NCI-H748 (cell line): ENCODE measurements at regions not wholly inside any gene's neighbourhood (a gene's known extent, or its start where the extent isn't known, plus 50 kb on each side); places are given as distances from the start of the nearest gene placed in this dataset.
"Not testable (repeated sequence)": the region's sequence is repeated elsewhere in the genome, so short reads cannot be mapped to it uniquely, and the experiment has no call there.

Experiments used
- DNase-seq: peaks from one replicate; lab custom pipeline; 2025; ENCODE audit not compliant: unreplicated experiment; lab: John Stamatoyannopoulos, UW

DNA sequence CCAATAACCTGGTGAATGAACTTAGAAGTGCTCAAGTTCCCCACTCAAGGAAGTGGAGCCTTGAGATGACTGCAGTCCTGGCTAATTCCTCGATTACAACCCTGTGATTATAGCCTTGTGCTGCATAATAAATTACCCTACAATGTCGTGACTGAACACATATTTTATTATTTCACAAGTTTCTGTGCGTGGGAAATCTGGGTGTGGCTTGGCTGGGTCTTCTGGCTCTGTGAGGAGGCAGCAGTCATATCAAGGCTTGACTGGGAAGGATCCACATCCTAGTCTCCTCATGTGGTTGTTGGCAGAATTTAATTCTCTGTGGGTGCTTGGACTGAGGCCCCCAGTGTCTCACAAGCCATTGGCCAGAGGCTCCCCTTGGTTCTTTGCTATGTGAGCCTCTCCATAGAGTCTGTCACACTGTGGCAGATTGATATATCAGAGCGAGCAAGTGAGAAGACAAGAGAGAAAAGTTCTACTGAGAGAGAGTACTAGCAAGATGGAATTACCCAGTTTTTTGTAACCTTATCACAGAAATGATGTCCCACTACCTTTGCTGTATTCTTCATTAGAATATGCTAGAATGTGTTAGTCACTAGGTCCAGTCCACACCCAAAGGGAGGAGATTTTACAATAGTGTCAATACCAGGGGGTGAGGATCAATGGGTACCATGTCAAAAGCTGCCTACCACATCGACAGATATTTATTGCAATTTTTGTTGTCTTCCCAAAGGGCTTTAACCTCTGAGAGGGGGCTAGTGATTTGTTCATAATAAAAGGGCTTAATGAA, 102.8 kb upstream of the TBC1D5 start:
- DNase-seq: no peak

DNA sequence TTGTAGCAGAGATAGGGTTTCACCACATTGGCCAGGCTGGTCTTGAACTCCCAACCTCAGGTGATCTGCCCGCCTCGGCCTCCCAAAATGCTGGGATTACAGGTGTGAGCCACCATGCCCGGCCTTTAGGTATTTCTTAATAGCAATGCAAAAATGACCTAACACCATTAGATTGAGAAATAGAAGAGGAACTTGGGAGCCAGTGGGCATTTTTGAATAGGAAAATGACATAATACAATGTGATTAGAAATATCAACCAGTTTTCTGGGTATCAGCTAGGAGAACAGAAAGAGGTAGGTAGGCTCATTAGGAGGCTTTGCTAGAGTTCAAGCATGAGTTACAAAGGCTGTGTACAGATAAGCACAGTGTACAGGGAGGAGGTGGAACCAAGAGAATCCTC, 101.8 kb upstream of the TBC1D5 start:
- DNase-seq: no peak

DNA sequence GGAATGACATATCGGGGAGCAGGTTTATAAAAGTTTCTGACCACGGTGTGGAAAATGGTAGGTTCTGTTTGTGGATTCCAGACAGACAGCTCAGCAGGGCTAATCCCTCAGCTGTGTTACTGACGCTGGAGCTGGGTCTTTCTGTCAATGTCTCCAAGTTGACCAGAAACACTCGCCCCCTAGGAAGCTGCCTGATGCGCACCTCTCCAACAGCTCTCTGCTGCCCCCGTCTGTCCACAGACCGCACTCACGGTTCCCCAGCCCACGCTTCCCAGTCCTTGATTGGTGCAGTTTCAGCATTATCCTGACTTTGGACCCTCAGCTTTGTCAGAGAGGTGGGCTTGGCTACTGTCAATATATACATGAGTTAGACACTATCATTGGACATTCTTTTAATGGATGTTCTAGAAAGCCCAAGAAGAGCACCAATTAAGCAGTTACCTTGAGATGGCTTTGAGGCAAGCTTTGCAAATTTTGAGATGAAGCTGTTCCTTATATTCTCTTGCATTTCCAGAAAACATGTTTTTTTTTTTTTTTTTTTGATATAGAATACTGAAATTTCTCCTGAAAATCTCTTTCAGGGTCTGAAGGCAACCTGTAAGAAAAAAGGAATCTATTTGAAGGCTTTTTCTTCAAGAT, 98.9 kb upstream of the TBC1D5 start:
- peak; percentile 66 for DNase-seq

DNA sequence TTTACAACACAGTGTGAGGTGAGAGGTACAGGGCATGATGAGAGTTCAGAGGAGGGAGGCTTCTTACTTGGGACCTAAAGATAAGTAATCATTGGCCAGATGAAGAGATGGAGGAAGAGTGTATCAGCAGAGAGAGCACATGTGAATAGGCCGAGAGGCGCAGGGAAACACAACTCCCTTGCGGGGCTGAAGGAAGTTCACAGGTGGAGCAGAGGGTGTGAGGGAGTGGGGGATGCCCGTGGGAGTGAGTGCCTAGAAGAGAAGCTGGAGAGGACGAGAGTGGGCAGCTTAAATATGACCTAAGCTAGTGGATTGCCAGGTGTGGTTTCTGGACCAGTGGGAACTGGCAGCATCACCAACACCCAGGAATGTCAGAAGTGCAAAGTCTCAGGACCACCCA, 98.2 kb upstream of the TBC1D5 start:
- no peak for DNase-seq

DNA sequence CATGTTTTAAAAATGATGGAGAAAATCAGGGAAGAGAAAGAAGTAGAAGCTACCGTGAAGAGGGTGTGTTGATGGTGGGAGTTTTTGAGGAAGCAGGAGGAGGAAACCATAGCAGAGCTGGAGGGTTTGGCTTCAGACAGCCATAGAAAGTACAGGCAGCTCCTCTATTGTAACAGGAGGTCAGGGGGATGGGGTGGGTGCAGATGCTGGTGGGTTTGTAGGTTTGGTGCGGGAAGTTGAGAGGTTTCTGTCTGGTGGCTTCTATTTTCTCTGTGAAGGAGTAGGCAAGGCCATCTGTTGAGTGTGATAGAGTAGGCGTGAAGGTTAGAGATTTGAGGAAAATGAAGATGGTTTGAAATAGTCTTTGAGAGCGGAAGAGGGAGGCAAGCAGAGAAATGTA, 97.7 kb upstream of the TBC1D5 start:
- no peak for DNase-seq

DNA sequence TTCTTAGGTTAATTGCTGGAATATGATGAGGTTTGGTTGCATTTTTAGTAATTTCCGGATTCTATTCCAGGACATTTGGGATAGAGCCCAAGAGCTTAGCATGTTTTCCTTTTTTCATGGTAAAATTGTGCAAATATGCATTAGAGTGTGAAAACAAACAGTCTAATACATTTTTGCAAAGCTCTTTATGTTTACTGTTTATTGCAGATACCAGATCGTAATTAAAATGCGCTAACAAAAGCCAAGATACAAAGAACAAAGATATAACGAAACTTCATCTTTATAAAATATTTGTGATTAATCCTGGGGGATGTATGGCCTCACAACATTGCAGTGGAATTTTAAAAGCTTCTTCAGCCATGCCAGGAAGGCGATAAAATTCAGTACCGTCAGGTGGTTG, 94.5 kb upstream of the TBC1D5 start:
- no peak for DNase-seq

DNA sequence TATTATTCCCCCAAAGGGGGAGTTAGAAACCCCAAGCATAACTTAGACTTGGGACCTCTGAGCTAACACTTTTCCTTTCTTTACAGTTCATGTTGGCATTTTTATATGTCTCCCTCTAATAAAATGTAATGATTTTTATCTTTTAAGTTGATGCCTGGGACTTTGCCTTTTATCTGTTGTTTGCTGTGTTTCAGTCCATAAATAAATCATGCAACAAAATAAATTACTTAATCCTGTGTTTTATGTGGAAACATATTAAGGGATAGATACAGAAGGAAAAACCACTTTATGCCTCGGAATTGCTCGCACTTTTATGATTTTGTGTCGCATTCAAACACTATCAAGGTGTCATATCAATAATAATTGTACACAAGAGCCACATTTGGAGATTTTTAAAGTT, 93.7 kb upstream of the TBC1D5 start:
- no peak for DNase-seq

DNA sequence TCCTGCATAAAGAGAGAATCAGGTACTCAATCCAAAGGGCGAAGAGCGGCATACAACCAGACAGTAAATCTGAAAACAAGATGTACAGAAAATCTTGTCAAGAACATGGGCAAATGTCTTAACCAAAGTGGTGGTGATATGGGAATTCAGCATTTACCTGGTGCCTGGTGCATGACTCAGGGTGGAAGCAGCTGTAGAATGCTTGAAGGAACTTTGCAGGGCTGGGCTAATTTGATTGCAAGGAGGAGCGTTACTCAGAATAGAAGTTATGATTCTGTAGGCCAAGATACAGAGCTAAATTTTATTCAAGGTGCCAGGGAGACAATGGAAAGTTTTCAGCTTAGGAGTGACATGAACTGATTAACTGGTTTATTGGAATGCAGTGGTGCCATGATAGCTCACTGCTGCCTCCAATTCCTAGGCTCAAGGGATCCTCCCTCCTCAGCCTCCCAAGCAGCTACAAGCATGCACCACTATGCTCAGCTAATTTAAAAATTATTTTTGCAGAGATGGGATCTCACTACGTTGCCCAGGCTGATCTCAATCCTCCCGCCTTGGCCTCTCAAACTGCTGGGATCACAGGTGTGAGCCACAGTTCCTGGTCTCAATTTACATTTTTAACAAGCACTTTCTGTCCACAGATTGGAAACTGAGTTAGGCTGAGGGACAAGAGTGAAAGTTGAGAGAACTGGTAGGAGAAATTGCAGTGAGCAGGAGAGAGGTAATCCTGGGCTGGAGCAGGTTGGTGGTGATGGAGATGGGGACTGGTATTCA, 91.5 kb upstream of the TBC1D5 start:
- no peak for DNase-seq

DNA sequence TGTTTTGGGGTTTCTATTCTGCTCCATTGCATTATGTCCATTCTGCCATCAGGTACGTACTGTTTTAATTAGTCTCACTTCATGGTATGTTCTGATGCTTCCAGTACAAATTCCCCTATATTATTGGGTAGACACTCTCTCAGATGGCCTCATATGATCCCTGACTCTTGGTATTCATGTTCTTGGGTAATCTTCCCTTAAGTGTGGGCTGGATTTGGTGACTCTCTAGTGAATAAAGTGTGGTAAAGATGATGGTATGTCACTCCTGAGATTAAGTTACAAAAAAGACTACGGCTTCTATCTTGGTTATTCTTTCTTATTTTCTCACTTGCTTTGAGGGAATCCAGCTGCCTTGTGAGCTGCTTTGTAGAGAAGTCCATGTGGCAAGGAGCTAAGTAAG, 89.6 kb upstream of the TBC1D5 start:
- no peak for DNase-seq

DNA sequence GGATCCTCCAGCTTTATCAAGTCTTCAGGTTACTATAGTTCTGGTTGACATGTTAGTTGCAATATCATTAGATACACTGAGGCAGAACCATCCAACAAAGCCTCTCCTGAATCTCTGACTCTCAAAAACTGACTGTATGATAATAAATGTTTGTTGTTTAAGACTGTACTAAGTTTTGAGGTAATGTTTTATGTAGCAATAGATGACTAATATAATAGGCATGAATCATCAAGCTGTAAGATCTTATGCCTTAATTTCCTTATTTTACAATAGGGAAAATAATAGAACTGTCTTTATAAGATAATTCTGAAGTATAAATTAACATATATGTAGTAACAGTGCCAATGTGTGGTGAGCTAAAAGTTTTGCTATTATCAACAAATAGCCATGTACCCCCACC, 88.9 kb upstream of the TBC1D5 start:
- no peak for DNase-seq

DNA sequence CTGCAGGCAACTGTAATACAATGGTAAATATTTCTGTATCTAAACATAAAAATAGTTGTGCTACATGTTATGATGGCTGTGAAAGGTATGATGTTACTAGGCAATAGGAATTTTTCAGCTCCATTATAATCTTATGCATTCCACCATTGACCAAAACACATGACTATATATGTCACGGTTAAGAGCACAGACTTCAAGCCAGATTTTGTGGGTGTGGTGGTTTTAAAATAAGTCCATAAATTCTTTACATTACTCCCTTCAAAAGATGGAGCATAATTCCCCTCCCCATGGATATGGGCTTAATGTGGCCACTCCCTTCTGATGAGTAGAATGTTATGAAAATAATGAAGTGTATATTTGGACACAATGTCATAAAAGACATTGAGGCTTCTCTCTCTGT, 88.4 kb upstream of the TBC1D5 start:
- DNase-seq: no peak

DNA sequence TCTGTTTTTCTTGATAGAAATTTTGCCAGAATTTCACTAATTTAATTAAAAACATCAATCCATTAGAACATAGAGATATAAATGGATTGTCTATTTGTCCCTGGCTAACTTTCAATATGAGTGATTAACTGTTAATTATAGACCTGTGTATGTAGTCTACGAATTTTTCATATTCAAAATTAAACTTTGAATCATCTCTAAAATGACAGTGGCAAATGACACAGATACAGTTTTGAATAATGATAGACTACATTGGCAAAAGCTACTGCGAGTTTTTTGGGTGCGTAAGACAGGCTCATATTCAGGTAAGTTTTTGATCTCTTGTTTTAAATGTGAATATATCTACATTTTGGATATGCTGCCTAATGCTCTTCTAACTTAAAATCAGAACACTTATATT, 86.0 kb upstream of the TBC1D5 start:
- no peak for DNase-seq

DNA sequence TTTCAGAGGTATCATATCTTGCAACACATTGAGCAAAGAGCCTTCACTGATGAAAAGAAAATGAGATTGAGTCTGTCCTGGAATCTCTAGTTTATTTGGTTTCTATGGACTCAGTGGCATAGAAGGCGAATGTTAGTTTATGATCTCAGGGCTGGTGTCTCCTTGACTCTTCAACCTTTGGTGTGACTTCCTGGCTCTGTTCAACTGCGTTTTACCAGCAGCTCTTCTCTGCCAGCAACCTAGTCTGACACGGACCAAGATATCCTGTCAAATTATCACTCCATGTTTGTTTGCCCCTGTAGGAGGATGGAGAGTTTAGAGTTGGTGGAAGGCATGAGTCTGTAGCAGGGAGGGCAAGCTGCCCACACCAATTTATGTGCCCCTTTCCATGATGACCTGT, 82.9 kb upstream of the TBC1D5 start:
- DNase-seq: no peak

DNA sequence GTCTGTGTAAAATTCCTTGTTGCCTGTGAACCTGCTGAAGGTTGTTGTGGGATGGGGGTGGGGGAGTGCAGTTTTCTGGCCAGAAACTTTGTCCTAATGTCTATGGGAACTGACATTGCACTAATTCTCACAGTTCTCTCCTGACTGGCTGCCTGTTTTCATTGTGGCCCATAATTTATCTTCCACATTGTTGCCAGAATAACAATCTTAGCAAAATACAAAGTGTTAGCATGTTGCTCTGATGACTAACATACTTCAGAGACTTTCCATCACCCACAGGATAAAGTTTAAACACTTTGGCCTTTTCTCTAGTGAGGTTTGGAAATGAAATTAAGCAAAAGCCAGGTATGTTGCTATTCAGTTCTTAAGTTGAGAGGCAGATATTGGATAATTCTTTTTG, 81.4 kb upstream of the TBC1D5 start:
- DNase-seq: no peak

DNA sequence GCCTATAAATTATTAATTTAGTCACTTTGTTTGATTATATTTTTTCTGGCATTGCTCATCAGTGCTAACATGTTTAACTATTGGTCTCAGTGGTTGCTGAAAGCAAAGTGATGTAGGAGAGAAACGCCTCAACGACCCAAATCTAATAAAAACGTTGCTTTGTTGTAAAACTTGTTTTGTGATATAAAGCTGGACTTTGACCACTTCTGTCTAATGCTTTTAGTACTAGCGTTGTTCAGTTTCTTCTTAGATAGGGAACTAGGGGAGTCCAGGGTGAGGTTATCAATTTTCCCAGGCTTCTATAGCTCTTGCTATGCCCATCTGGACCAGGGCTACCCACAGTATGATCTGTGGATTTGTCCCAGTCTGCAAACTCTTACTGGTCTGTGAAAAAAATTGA, 80.6 kb upstream of the TBC1D5 start:
- DNase-seq: no peak

DNA sequence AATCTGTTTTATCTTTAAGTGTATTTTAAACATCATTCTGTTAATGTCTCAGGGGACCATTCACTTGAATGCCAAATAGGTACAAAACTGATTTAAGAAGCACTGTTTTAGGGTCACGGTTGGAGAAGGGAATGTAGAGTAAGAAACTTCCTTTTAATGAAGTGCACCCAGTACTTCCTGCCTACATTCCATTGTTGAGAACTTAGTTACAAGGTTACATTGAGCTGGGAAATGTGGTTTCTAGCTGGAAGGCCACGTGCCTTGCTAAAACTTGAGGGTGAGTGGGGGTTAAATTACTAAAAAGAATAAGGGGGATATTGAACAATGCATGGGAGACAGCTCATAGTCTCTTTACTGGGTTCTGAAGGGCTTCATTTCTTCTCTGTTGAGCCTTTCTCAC, 78.3 kb upstream of the TBC1D5 start:
- no peak for DNase-seq

DNA sequence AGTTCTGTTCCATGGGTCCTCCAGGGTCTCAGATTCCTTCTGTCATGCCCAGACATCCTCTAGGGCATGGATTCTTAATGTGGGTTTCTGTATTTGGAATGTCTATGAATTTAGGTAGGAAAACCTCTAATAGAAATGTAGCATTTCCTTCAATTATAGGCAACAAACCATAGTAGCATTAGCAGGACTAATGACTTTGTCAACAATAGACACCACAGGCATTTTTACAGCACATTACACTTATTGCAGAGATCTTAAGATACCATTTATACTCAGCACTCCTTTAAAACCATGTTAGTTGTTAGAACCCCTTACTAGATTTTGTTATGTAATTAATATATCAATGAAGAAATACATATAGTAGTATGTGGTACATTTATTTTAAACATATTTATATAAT, 77.8 kb upstream of the TBC1D5 start:
- no peak for DNase-seq

DNA sequence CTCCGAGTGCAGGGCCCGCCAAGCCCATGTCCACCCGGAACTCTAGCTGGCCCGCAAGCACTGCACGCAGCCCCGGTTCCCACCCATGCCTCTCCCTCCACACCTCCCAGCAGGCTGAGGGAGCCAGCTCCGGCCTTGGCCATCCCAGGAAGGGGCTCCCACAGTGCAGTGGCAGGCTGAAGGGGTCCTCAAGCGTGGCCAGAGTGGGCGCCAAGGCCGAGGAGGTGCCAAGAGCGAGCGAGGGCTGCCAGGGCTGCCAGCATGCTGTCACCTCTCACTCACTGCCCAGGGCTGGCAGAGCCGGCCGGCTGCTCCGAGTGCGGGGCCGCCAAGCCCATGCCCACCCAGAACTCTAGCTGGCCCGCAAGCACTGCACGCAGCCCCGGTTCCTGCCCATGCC, 75.5 kb upstream of the TBC1D5 start:
- not testable (repeated sequence) for DNase-seq

DNA sequence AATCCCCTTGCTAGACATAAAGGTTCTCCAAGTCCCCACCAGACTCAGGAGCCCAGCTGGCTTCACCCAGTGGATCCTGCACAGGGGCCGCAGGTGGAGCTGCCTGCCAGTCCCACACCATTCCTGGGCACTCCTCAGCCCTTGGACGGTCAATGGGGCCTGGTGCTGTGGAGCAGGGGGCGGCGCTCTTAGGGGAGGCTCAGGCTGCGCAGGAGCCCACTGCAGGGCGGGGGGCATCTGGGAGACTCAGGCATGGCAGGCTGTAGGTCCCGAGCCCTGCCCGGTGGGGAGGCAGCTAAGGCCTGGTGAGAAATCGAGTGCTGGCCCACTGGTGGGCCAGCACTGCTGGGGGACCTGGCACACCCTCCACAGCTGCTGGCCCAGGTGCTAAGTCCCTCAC, 75.1 kb upstream of the TBC1D5 start:
- no peak for DNase-seq

DNA sequence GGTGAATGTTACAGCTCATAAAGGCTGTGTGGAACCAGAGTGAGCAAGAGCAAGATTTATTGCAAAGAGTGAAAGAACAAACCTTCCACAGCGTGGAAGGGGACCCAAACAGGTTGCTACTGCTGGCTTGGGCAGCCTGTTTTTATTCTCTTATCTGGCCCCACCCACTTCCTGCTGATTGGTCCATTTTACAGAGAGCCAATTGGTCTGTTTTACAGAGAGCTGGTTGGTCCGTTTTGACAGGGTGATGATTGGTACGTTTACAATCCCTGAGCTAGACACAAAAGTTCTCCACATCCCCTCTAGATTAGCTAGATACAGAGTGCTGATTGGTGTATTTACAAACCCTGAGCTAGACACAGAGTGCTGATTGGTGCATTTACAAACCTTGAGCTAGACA, 74.4 kb upstream of the TBC1D5 start:
- DNase-seq: not testable (repeated sequence)

DNA sequence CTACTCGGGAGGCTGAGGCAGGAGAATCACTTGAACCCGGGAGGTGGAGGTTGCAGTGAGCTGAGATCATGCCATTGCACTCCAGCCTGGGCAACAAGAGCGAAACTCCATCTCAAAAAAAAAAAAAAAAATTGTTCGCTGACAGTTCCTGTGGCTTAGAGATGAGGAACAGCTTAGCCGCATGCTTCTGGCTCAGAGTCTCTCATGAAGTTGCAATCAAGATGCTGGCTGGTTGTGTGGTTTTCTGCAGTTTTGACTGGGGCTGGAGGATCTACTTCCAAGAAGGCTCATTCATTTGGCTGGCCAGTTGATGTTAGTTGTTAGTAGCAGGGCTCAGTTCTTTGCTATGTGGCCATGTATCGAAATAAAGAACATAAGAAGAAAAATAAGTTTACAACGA, 69.9 kb upstream of the TBC1D5 start:
- not testable (repeated sequence) for DNase-seq

DNA sequence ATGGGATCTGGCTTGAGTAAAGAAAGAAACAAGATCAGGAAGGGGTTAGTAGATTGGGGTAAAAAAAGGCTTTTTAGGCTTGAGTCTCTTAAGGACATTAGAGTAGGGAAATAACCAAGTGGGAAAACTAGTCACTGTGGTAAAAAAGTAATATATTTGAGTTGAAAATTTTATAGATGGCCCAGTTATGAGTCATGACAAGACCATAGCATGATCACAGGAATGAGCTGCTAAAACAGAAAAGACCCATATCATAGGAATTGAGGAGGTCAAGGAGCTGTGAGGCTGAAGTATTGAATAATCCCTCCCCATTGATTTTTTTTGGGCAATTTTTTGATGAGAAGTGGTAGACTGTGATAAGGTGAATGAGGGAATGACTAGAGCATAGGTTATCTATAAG, 69.2 kb upstream of the TBC1D5 start:
- DNase-seq: no peak
